Smooth muscle cell (in vitro differentiated cells): ENCODE measurements at regions not wholly inside any gene's neighbourhood (a gene's known extent, or its start where the extent isn't known, plus 50 kb on each side); places are given as distances from the start of the nearest gene placed in this dataset.

ENCODE experiments used
- DNase-seq: peaks from one replicate; lab custom pipeline; 2025; ENCODE audit not compliant: unreplicated experiment; lab: John Stamatoyannopoulos, UW
- H2AFZ ChIP-seq: fragments of 200-600 bp; sonication (generic); 2 replicates; pipeline ENCODE4 v1.6.0; 2016; ENCODE audit warnings: antibody characterized with exemption, low read depth, mild to moderate bottlenecking
- H3F3A ChIP-seq: fragments of 200-600 bp; sonication (generic); 2 replicates; pipeline ENCODE4 v1.6.0; 2017; ENCODE audit warnings: antibody characterized with exemption, low read depth
- H3K27ac ChIP-seq: fragments of 200-600 bp; sonication (generic); 2 replicates; pipeline ENCODE4 v1.5.1; 2016; ENCODE audit warnings: low read depth, mild to moderate bottlenecking
- H3K27me3 ChIP-seq: fragments of 200-600 bp; sonication (generic); 2 replicates; pipeline ENCODE4 v1.6.1; 2016; ENCODE audit warnings: low read depth, mild to moderate bottlenecking
- H3K36me3 ChIP-seq: fragments of 200-600 bp; sonication (generic); 2 replicates; pipeline ENCODE4 v1.5.1; 2016; ENCODE audit warnings: low read depth
- H3K4me1 ChIP-seq: fragments of 200-600 bp; sonication (generic); 2 replicates; pipeline ENCODE4 v1.5.1; 2016; ENCODE audit warnings: low read depth
- H3K4me2 ChIP-seq: fragments of 200-600 bp; sonication (generic); 2 replicates; pipeline ENCODE4 v1.6.0; 2016; ENCODE audit warnings: mild to moderate bottlenecking
- H3K4me3 ChIP-seq: fragments of 200-600 bp; sonication (generic); 2 replicates; pipeline ENCODE4 v1.5.1; 2016; ENCODE audit warnings: mild to moderate bottlenecking
- H3K79me2 ChIP-seq: fragments of 200-600 bp; sonication (generic); 2 replicates; pipeline ENCODE4 v1.6.0; 2016; ENCODE audit warnings: low read depth, mild to moderate bottlenecking
- H3K9ac ChIP-seq: fragments of 200-600 bp; sonication (generic); 2 replicates; pipeline ENCODE4 v1.6.0; 2016; ENCODE audit warnings: low read depth
- H3K9me3 ChIP-seq: fragments of 200-600 bp; sonication (generic); replicated peaks from 2 replicates; pipeline ENCODE4 v1.5.1; 2016; ENCODE audit warnings: low read depth
- H4K20me1 ChIP-seq: fragments of 200-600 bp; sonication (generic); 2 replicates; pipeline ENCODE4 v1.6.0; 2016; ENCODE audit warnings: low read depth
- CTCF ChIP-seq: fragments of 200-600 bp; sonication (generic); IDR thresholded peaks from 2 replicates; pipeline ENCODE4 v1.5.1; 2017; ENCODE audit warnings: borderline replicate concordance, mild to moderate bottlenecking, antibody characterized with exemption; ENCODE audit not compliant: insufficient read depth, poor library complexity, severe bottlenecking
- WGBS: methylation state at CpG from one replicate; pipeline ENCODE4 v1.1.7; 2016; ENCODE audit warnings: low lambda C conversion rate; 5-methylcytosine and 5-hydroxymethylcytosine counted together

GRCh38 chr2:16173893-16174692, 233.7 kb downstream of the MYCN start:
- WGBS, result 83% methylated on average over 3 of the region's 3 CpGs
- Histone ChIP-seq H3K4me2 (no peak overlapping the region), H3K36me3 (no peaks in the 10 kb centered on the region), H3F3A (no peaks in the 10 kb centered on the region), H3K9me3 (no peaks in the 10 kb centered on the region), H3K27me3 (no peaks in the 10 kb centered on the region), H3K27ac (no peak overlapping the region), H3K79me2 (no peaks in the 10 kb centered on the region), H2AFZ (peak overlapping the region; percentile 4), H3K9ac (no peak overlapping the region), H3K4me3 (no peak overlapping the region), H3K4me1 (peaks cover 3% of the 10 kb centered on the region), H4K20me1 (no peaks in the 10 kb centered on the region)
- DNase-seq, result no peak
- no peak for TF ChIP-seq CTCF

- H3K27me3 ChIP-seq, result no peaks in the 10 kb centered on the region
- H4K20me1 ChIP-seq, result no peaks in the 10 kb centered on the region
- TF ChIP-seq CTCF, result no peak
- H3F3A ChIP-seq, result no peaks in the 10 kb centered on the region
- peaks cover 6% of the 10 kb centered on the region for H3K4me1 ChIP-seq
- no peaks in the 10 kb centered on the region for H3K36me3 ChIP-seq
- H3K4me3 ChIP-seq, result no peak overlapping the region
- H2AFZ ChIP-seq, result no peak overlapping the region
- 95% methylated on average over 8 of the region's 8 CpGs for WGBS
- no peak overlapping the region for H3K27ac ChIP-seq
- no peaks in the 10 kb centered on the region for H3K79me2 ChIP-seq
- no peak overlapping the region for H3K9ac ChIP-seq
- DNase-seq, result no peak
- H3K9me3 ChIP-seq, result no peaks in the 10 kb centered on the region
- no peak overlapping the region for H3K4me2 ChIP-seq
Observed at GRCh38 chr2:16172324-16173175, 232.2 kb downstream of the MYCN start.

GRCh38 chr2:16171425-16171920, 231.1 kb downstream of the MYCN start:
- Histone ChIP-seq H3K9me3 (no peaks in the 10 kb centered on the region), H3K4me1 (peaks cover 17% of the 10 kb centered on the region), H3K4me2 (no peak overlapping the region), H3K4me3 (no peak overlapping the region), H3K27me3 (no peaks in the 10 kb centered on the region), H3K27ac (no peak overlapping the region), H2AFZ (no peak overlapping the region), H3K79me2 (no peaks in the 10 kb centered on the region), H3K36me3 (no peaks in the 10 kb centered on the region), H4K20me1 (no peaks in the 10 kb centered on the region), H3F3A (no peaks in the 10 kb centered on the region), H3K9ac (no peak overlapping the region)
- no peak for TF ChIP-seq CTCF
- WGBS, result 90% methylated on average over 3 of the region's 3 CpGs
- DNase-seq, result no peak
